B cell (primary cell): ENCODE measurements at regions not wholly inside any gene's neighbourhood (a gene's known extent, or its start where the extent isn't known, plus 50 kb on each side); places are given as distances from the start of the nearest gene placed in this dataset.

Experiments used
- ATAC-seq: fragments of 200-7000 bp; cut with Tn5 transposase; one replicate; pipeline ENCODE4 v1.10.0; 2021; ENCODE audit warnings: low read depth, mild to moderate bottlenecking, moderate number of reproducible peaks, moderate library complexity
- CTCF ChIA-PET: fragments of 350-600 bp; sonication (Branson Sonifier 250); formaldehyde crosslinking; loops from one replicate; lab custom pipeline; 2021; ENCODE audit warnings: antibody characterized with exemption, inconsistent platforms; lab: Charles Lee
- POLR2A ChIA-PET: fragments of 350-600 bp; sonication (Branson Sonifier 250); formaldehyde crosslinking; loops from one replicate; lab custom pipeline; 2021; ENCODE audit warnings: antibody characterized with exemption; lab: Charles Lee
- DNase-seq: peaks from one replicate; pipeline ENCODE4 v3.0.0; 2013
- H2AFZ ChIP-seq: 2 replicates; pipeline ENCODE4 v1.6.1; 2012; ENCODE audit warnings: mild to moderate bottlenecking, low read depth, low read length; ENCODE audit not compliant: insufficient read depth, poor library complexity, severe bottlenecking
- H3K27ac ChIP-seq, 2 donors: 1 replicate in 1 of 2; 2 replicates in 1 of 2; pipeline ENCODE4 v1.5.1; 2012 to 2013; ENCODE audit warnings: low read length in 2 of 2, mild to moderate bottlenecking in 2 of 2, moderate library complexity in 1 of 2
- H3K27me3 ChIP-seq, 4 experiments: fragments of 200-600 bp in 1 of 4; sonication (generic) in 1 of 4; replicated peaks in 1 of 4; 1 replicate in 2 of 4; 2 replicates in 2 of 4; pipeline versions ENCODE4 v1.6.1 to v1.7.0; 2013 to 2016; ENCODE audit warnings: low read length in 3 of 4, mild to moderate bottlenecking in 2 of 4, mixed read lengths in 1 of 4, moderate library complexity in 1 of 4; ENCODE audit not compliant: insufficient read depth in 4 of 4, control insufficient read depth in 3 of 4; ENCODE audit errors: control extremely low read depth in 1 of 4
- H3K36me3 ChIP-seq, 2 experiments: replicated peaks in 1 of 2; 1 replicate in 1 of 2; 2 replicates in 1 of 2; pipeline versions ENCODE4 v1.6.1 to v1.7.1; 2013; ENCODE audit warnings: low read length in 1 of 2; ENCODE audit not compliant: insufficient read depth in 2 of 2, control insufficient read depth in 1 of 2; ENCODE audit errors: control extremely low read depth in 1 of 2, extremely low read depth in 1 of 2
- H3K4me1 ChIP-seq, 2 donors: fragments of 200-600 bp in 1 of 2; sonication (generic) in 1 of 2; 1 replicate in 1 of 2; 2 replicates in 1 of 2; pipeline versions ENCODE4 v1.5.1 to v1.6.1; 2013 to 2017; ENCODE audit warnings: low read length in 2 of 2; ENCODE audit not compliant: control insufficient read depth in 2 of 2, insufficient read depth in 2 of 2
- H3K4me2 ChIP-seq: replicated peaks from 2 replicates; pipeline ENCODE3; 2012; ENCODE audit warnings: mild to moderate bottlenecking, low read depth, low read length; ENCODE audit not compliant: poor library complexity, severe bottlenecking
- H3K4me3 ChIP-seq, 5 experiments: fragments of 200-600 bp in 1 of 5; sonication (generic) in 1 of 5; 1 replicate in 3 of 5; 2 replicates in 2 of 5; pipeline versions ENCODE4 v1.5.1 to v1.7.0; 2011 to 2016; ENCODE audit warnings: low read length in 4 of 5, mild to moderate bottlenecking in 4 of 5, low read depth in 2 of 5, control low read depth in 1 of 5, moderate library complexity in 1 of 5; ENCODE audit not compliant: insufficient read depth in 1 of 5; ENCODE audit errors: control extremely low read depth in 1 of 5, extremely low read depth in 1 of 5
- H3K79me2 ChIP-seq: fragments of 200-600 bp; sonication (generic); one replicate; pipeline ENCODE4 v1.6.0; 2016; ENCODE audit warnings: low read length; ENCODE audit not compliant: control insufficient read depth, insufficient read depth
- H3K9ac ChIP-seq: fragments of 200-600 bp; sonication (generic); 2 replicates; pipeline ENCODE4 v1.6.1; 2017; ENCODE audit warnings: mild to moderate bottlenecking, low read length, moderate library complexity
- H3K9me3 ChIP-seq, 3 donors: one replicate each; pipeline versions ENCODE4 v1.6.1 to v1.7.1; 2013; ENCODE audit warnings: low read length in 2 of 3; ENCODE audit not compliant: control insufficient read depth in 2 of 3, insufficient read depth in 1 of 3; ENCODE audit errors: control extremely low read depth in 1 of 3
- H4K20me1 ChIP-seq: 2 replicates; pipeline ENCODE4 v1.6.0; 2012; ENCODE audit warnings: mild to moderate bottlenecking, low read length; ENCODE audit not compliant: insufficient read depth, control insufficient read depth, poor library complexity, severe bottlenecking
- H3K27ac Mint-ChIP-seq: one replicate; pipeline ENCODE4 v1.8.0; 2021; ENCODE audit warnings: mixed read lengths
- H3K27me3 Mint-ChIP-seq: one replicate; pipeline ENCODE4 v1.8.0; 2021; ENCODE audit warnings: mixed read lengths
- H3K4me1 Mint-ChIP-seq: one replicate; pipeline ENCODE4 v1.8.0; 2021; ENCODE audit warnings: mixed read lengths
- H3K4me3 Mint-ChIP-seq: one replicate; pipeline ENCODE4 v1.8.0; 2021; ENCODE audit warnings: mixed read lengths
- H3K9me3 Mint-ChIP-seq: one replicate; pipeline ENCODE4 v1.8.0; 2022; ENCODE audit warnings: mixed read lengths; ENCODE audit not compliant: insufficient read depth
- CTCF ChIP-seq: fragments of 200-600 bp; IDR thresholded peaks from one replicate; pipeline ENCODE4 v1.8.0; 2022; ENCODE audit warnings: antibody characterized with exemption, mild to moderate bottlenecking
- EZH2 ChIP-seq: IDR thresholded peaks from 2 replicates; pipeline ENCODE4 v1.6.1; 2012; ENCODE audit warnings: borderline replicate concordance, low read depth, mild to moderate bottlenecking, moderate library complexity, low read length; ENCODE audit not compliant: insufficient read depth, poor library complexity, severe bottlenecking
- whole genome bisulfite sequencing: methylation state at CpG from one replicate; pipeline ENCODE4 v1.1.5; 2013; ENCODE audit warnings: missing lambda C conversion rate; ENCODE audit not compliant: insufficient coverage; 5-methylcytosine and 5-hydroxymethylcytosine counted together
- intact Hi-C: fragments of 100-400 bp; cut with micrococcal nuclease; formaldehyde crosslinking; loops from one replicate; pipeline ENCODE4 v1.10.0; 2022

GRCh38 chr5:110055302-110055701 lies 365.6 kb downstream of the MAN2A1 start:
- Mint-ChIP-seq H3K27me3 (no peaks in the 10 kb centered on the region), H3K27ac (no peak overlapping the region), H3K9me3 (no peaks in the 10 kb centered on the region), H3K4me1 (peaks cover 19% of the 10 kb centered on the region), H3K4me3 (no peak overlapping the region)
- WGBS, result no CpG with 5 or more reads among the region's 2 CpGs
- TF ChIP-seq EZH2, result no peak
- no peak for TF ChIP-seq CTCF
- Histone ChIP-seq H3K9ac (no peak overlapping the region), H3K4me3 (no peak overlapping the region), H3K27me3 (no peaks in the 10 kb centered on the region), H3K4me1 (peaks cover 14 to 19% of the 10 kb centered on the region in 2 donors), H3K79me2 (no peaks in the 10 kb centered on the region), H2AFZ (peak overlapping the region; percentile 6), H3K9me3 (no peaks in the 10 kb centered on the region), H3K4me2 (no peak overlapping the region), H3K27ac (no peak overlapping the region), H3K36me3 (no peaks in the 10 kb centered on the region), H4K20me1 (no peaks in the 10 kb centered on the region)
- DNase-seq (no peak), ATAC-seq (no peak)
- intact Hi-C loops, result no loop called here
- CTCF ChIA-PET, result interaction anchor here (0.6 kb wide), 1 partner anchor 35 kb away, joined by 4 read pairs; no protein-coding TSS in a partner anchor
- POLR2A ChIA-PET, result no interaction called here

GRCh38 chr5:110056580-110057114 lies 366.9 kb downstream of the MAN2A1 start:
- no peak for ATAC-seq
- DNase-seq, result no peak
- Histone ChIP-seq H3K4me1 (peaks cover 14 to 19% of the 10 kb centered on the region in 2 donors), H3K4me2 (no peak overlapping the region), H3K9me3 (no peaks in the 10 kb centered on the region), H3K36me3 (no peaks in the 10 kb centered on the region), H3K27ac (no peak overlapping the region), H4K20me1 (no peaks in the 10 kb centered on the region), H3K79me2 (no peaks in the 10 kb centered on the region), H2AFZ (no peak overlapping the region), H3K4me3 (no peak overlapping the region), H3K27me3 (no peaks in the 10 kb centered on the region), H3K9ac (no peak overlapping the region)
- no peak overlapping the region for H3K4me3 Mint-ChIP-seq
- WGBS, result 65% methylated on average over 2 of the region's 2 CpGs
- H3K27ac Mint-ChIP-seq, result no peak overlapping the region
- TF ChIP-seq EZH2 (no peak), CTCF (no peak)
- H3K9me3 Mint-ChIP-seq, result no peaks in the 10 kb centered on the region
- intact Hi-C loops, result no loop called here
- POLR2A ChIA-PET, result no interaction called here
- peaks cover 19% of the 10 kb centered on the region for H3K4me1 Mint-ChIP-seq
- CTCF ChIA-PET, result no interaction called here
- H3K27me3 Mint-ChIP-seq, result no peaks in the 10 kb centered on the region
